ENCODE measurements at regions not wholly inside any gene's neighbourhood (a gene's known extent, or its start where the extent isn't known, plus 50 kb on each side); places are given as distances from the start of the nearest gene placed in this dataset.

GRCh38 chr2:58921676-58922075, 680.6 kb upstream of the FANCL start:
- no peak for TF ChIP-seq CTCF (conservative IDR thresholded peaks at IDR 0.05; ENCODE audit: low read depth, low read length)
- no peak for DNase-seq (ENCODE audit: low read depth)
- H3K4me3 ChIP-seq (ENCODE audit: low read length), result no peak overlapping the region

DNA sequence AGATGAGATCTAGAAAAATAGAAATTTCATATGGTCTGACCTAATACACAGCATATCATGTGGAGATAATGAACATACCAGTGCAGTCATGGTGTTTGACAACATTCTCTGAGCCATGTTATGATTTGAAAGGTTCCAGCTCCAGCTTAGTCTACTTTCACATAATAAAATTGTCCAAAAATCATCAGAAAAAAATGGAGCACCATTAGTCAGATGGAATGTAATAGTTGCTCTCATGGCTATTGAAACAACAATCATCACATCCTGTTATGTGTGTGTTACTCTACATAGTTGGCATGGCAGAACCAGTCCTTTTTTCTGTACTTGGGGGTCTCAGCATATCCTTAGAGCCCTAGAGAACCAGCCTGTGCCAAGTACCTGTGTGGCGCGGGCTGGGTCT, 678.9 kb upstream of the FANCL start:
- no peak for TF ChIP-seq CTCF (conservative IDR thresholded peaks at IDR 0.05; ENCODE audit: low read depth, low read length)
- no peak for DNase-seq (ENCODE audit: low read depth)
- no peak overlapping the region for H3K4me3 ChIP-seq (ENCODE audit: low read length)

DNA sequence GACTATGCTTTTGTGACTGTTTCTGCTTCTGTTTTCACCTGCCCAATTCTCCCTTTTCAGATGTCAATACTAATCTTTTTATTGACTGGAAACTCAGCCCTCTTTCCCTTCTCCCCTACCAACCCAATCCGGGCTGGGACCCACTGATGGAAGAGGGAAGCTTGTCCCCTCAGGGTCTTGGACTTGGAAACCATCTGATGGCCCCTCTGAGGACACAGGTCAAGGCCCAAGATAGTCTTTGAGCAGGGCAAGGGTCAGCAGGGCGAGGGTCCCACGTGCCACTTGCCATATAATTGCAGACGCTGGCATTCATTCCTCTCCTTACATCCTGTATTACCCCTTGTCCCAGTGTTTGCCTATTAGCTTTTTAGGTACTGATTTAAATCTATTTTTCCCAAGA, 678.2 kb upstream of the FANCL start:
- TF ChIP-seq CTCF (conservative IDR thresholded peaks at IDR 0.05; ENCODE audit: low read depth, low read length), result no peak
- no peak overlapping the region for H3K4me3 ChIP-seq (ENCODE audit: low read length)
- no peak for DNase-seq (ENCODE audit: low read depth)

DNA sequence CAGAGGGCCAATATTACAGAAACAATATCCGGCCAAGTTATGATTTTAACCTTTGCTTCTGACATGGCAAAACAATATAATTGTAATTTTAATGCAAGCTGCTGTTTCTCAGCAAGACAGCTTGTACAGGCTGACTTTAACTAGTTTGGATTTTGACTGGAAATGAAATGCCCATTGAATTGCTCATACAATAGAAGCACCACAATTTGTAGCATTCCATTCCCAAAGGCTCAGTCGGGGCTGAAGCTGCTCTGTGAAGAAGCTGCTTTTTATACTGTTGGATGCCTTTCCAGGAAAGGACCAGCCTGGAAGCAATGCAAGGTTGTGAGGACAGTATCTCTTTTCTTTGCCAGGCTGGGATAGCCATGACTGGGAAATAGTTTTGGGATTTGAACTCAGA, 677.0 kb upstream of the FANCL start:
- TF ChIP-seq CTCF (conservative IDR thresholded peaks at IDR 0.05; ENCODE audit: low read depth, low read length), result no peak
- no peak overlapping the region for H3K4me3 ChIP-seq (ENCODE audit: low read length)
- DNase-seq (ENCODE audit: low read depth), result no peak

DNA sequence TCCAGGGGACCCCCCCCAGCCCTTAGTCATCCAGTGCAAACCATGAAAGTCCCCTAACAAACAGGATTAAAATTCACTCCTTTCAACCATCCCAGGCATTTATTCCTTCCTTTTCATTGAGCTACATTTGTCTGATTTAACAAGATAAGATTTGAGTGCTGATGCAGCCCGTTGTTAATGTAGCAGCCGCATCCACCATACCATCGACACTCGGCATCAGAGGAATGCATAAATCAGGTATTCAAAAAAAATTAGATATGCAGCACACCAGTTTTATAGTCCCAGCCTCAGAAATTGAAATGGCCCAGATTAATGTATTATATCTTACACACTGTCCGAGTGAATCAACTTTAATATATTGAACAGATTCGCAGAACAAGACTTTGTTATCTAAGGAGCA, 676.5 kb upstream of the FANCL start:
- no peak for DNase-seq (ENCODE audit: low read depth)
- TF ChIP-seq CTCF (conservative IDR thresholded peaks at IDR 0.05; ENCODE audit: low read depth, low read length), result no peak
- no peak overlapping the region for H3K4me3 ChIP-seq (ENCODE audit: low read length)

DNA sequence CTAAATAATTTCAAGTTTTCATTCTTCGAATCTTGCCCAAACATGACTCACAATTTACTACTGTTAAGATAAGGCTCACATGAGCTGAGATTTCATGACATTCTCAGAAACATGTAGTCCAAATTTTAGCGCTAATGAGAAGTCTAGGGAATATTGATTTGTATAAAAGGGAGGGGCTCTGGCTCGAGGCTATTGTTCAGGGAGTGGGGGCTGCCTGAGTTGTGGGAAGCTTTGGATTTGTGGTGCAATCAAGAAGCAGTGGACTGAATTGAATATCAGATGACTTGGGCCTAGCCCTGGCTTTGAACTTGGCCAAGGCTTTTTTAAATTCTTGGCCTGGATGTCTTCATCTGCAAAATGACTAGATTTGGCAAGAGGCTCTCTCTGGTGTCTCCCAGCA, 674.9 kb upstream of the FANCL start:
- TF ChIP-seq CTCF (conservative IDR thresholded peaks at IDR 0.05; ENCODE audit: low read depth, low read length), result no peak
- DNase-seq (ENCODE audit: low read depth), result no peak
- no peak overlapping the region for H3K4me3 ChIP-seq (ENCODE audit: low read length)

GRCh38 chr2:58914733-58915505, 673.8 kb upstream of the FANCL start:
- no peak for TF ChIP-seq CTCF (conservative IDR thresholded peaks at IDR 0.05; ENCODE audit: low read depth, low read length)
- H3K4me3 ChIP-seq (ENCODE audit: low read length), result no peak overlapping the region
- no peak for DNase-seq (ENCODE audit: low read depth)

All from retinal pigment epithelial cell (primary cell).